NCI-H774 (cell line): ENCODE measurements at regions not wholly inside any gene's neighbourhood (a gene's known extent, or its start where the extent isn't known, plus 50 kb on each side); places are given as distances from the start of the nearest gene placed in this dataset.
"Not testable (repeated sequence)": the region's sequence is repeated elsewhere in the genome, so short reads cannot be mapped to it uniquely, and the experiment has no call there.

Source experiments
- DNase-seq: peaks from one replicate; lab custom pipeline; 2025; lab: John Stamatoyannopoulos, UW

- DNase-seq, result no peak
Observed at GRCh38 chr15:96914081-96914480, 583.6 kb downstream of the NR2F2 start.

- no peak for DNase-seq
Observed at GRCh38 chr15:96916750-96917149, 586.2 kb downstream of the NR2F2 start.

- DNase-seq, result no peak
Observed at GRCh38 chr15:96924570-96924969, 594.1 kb downstream of the NR2F2 start.

GRCh38 chr15:96947296-96948229, 617.1 kb downstream of the NR2F2 start:
- DNase-seq, result no peak

- no peak for DNase-seq
Observed at GRCh38 chr15:96948981-96949380, 618.5 kb downstream of the NR2F2 start.

GRCh38 chr15:96958721-96959120, 628.2 kb downstream of the NR2F2 start:
- no peak for DNase-seq

GRCh38 chr15:96959501-96959900, 629.0 kb downstream of the NR2F2 start:
- no peak for DNase-seq

- no peak for DNase-seq
Observed at GRCh38 chr15:96960711-96961480, 630.4 kb downstream of the NR2F2 start.

GRCh38 chr15:96966554-96966953, 636.1 kb downstream of the NR2F2 start:
- DNase-seq, result no peak

GRCh38 chr15:96969732-96970710, 639.5 kb downstream of the NR2F2 start:
- DNase-seq, result no peak

- no peak for DNase-seq
Observed at GRCh38 chr15:96972201-96972600, 641.7 kb downstream of the NR2F2 start.

GRCh38 chr15:96974761-96975160, 644.3 kb downstream of the NR2F2 start:
- DNase-seq, result no peak

GRCh38 chr15:96977886-96978285, 647.4 kb downstream of the NR2F2 start:
- DNase-seq, result no peak

- DNase-seq, result no peak
Observed at GRCh38 chr15:96978937-96979473, 648.5 kb downstream of the NR2F2 start.

- DNase-seq, result not testable (repeated sequence)
Observed at GRCh38 chr15:96984121-96984671, 653.7 kb downstream of the NR2F2 start.

GRCh38 chr15:96992817-96993216, 662.3 kb downstream of the NR2F2 start:
- DNase-seq, result no peak

GRCh38 chr15:96997538-96997937, 667.0 kb downstream of the NR2F2 start:
- DNase-seq, result no peak

- DNase-seq, result no peak
Observed at GRCh38 chr15:97009031-97009431, 678.5 kb downstream of the NR2F2 start.

GRCh38 chr15:97012986-97013385, 682.5 kb downstream of the NR2F2 start:
- no peak for DNase-seq

- no peak for DNase-seq
Observed at GRCh38 chr15:97013491-97013890, 683.0 kb downstream of the NR2F2 start.

- DNase-seq, result no peak
Observed at GRCh38 chr15:97014001-97014400, 683.5 kb downstream of the NR2F2 start.
